ENCODE measurements at regions not wholly inside any gene's neighbourhood (a gene's known extent, or its start where the extent isn't known, plus 50 kb on each side); places are given as distances from the start of the nearest gene placed in this dataset.
"Not testable (repeated sequence)": the region's sequence is repeated elsewhere in the genome, so short reads cannot be mapped to it uniquely, and the experiment has no call there.

GRCh38 chr3:17823816-17824215 lies 81.4 kb upstream of the TBC1D5 start:
- TF ChIP-seq EZH2 (IDR thresholded peaks at IDR 0.05; ENCODE audit: insufficient read depth, poor library complexity, severe bottlenecking) (no peak), EZH2phosphoT487 (IDR thresholded peaks at IDR 0.05; ENCODE audit: insufficient read depth, low read depth) (no peak)
- Histone ChIP-seq H3K9me2 (ENCODE audit: insufficient read depth) (no peaks in the 10 kb centered on the region), H3K4me1 (ENCODE audit: insufficient read depth) (no peaks in the 10 kb centered on the region), H2AFZ (no peak overlapping the region), H3K36me3 (ENCODE audit: low read depth) (no peaks in the 10 kb centered on the region), H3K79me2 (ENCODE audit: insufficient read depth) (no peaks in the 10 kb centered on the region), H3K9me3 (ENCODE audit: low read depth) (no peaks in the 10 kb centered on the region), H3F3A (ENCODE audit: insufficient read depth) (no peaks in the 10 kb centered on the region), H3K9ac (no peak overlapping the region), H3K27ac (no peak overlapping the region), H3K4me2 (ENCODE audit: unreplicated experiment) (no peak overlapping the region), H3K4me3 (no peak overlapping the region), H3K27me3 (replicated peaks; ENCODE audit: insufficient read depth) (no peaks in the 10 kb centered on the region), H4K20me1 (ENCODE audit: insufficient read depth) (no peaks in the 10 kb centered on the region)
- peak; percentile 17 for DNase-seq
- in situ Hi-C loops (cut with MboI), result no loop called here

- Histone ChIP-seq H3K9ac (no peak overlapping the region), H3K4me3 (no peak overlapping the region), H3K27me3 (replicated peaks; ENCODE audit: insufficient read depth) (no peaks in the 10 kb centered on the region), H3K9me3 (ENCODE audit: low read depth) (no peaks in the 10 kb centered on the region), H3K4me1 (ENCODE audit: insufficient read depth) (no peaks in the 10 kb centered on the region), H4K20me1 (ENCODE audit: insufficient read depth) (no peaks in the 10 kb centered on the region), H2AFZ (no peak overlapping the region), H3F3A (ENCODE audit: insufficient read depth) (no peaks in the 10 kb centered on the region), H3K36me3 (ENCODE audit: low read depth) (no peaks in the 10 kb centered on the region), H3K9me2 (ENCODE audit: insufficient read depth) (no peaks in the 10 kb centered on the region), H3K79me2 (ENCODE audit: insufficient read depth) (no peaks in the 10 kb centered on the region), H3K4me2 (ENCODE audit: unreplicated experiment) (no peak overlapping the region), H3K27ac (no peak overlapping the region)
- 65 to 77% methylated on average over 4 of the region's 4 CpGs for WGBS, 2 experiments (ENCODE audit: low coverage in 1 of 2, low lambda C conversion rate in 2 of 2, missing lambda C conversion rate in 2 of 2)
- in situ Hi-C loops (cut with MboI), result no loop called here
- no peak for TF ChIP-seq EZH2phosphoT487 (IDR thresholded peaks at IDR 0.05; ENCODE audit: insufficient read depth, low read depth)
- DNase-seq, result no peak
These were observed 80.6 kb upstream of the TBC1D5 start for GRCh38 chr3:17823036-17823435.

GRCh38 chr3:17820704-17821103 lies 78.3 kb upstream of the TBC1D5 start:
- H3F3A ChIP-seq (ENCODE audit: insufficient read depth), result no peaks in the 10 kb centered on the region
- no peaks in the 10 kb centered on the region for H3K36me3 ChIP-seq (ENCODE audit: low read depth)
- WGBS, 2 experiments (ENCODE audit: low coverage in 1 of 2, low lambda C conversion rate in 2 of 2, missing lambda C conversion rate in 2 of 2), result 34 to 42% methylated on average over 2 of the region's 2 CpGs
- H3K9me3 ChIP-seq (ENCODE audit: low read depth), result no peaks in the 10 kb centered on the region
- H4K20me1 ChIP-seq (ENCODE audit: insufficient read depth), result no peaks in the 10 kb centered on the region
- no peaks in the 10 kb centered on the region for H3K79me2 ChIP-seq (ENCODE audit: insufficient read depth)
- no peak for TF ChIP-seq EZH2 (IDR thresholded peaks at IDR 0.05; ENCODE audit: insufficient read depth, poor library complexity, severe bottlenecking)
- no peak for TF ChIP-seq EZH2phosphoT487 (IDR thresholded peaks at IDR 0.05; ENCODE audit: insufficient read depth, low read depth)
- no peak overlapping the region for H3K4me3 ChIP-seq
- H3K4me2 ChIP-seq (ENCODE audit: unreplicated experiment), result no peak overlapping the region
- no peak overlapping the region for H3K9ac ChIP-seq
- in situ Hi-C loops (cut with MboI), result no loop called here
- no peak for DNase-seq
- H3K9me2 ChIP-seq (ENCODE audit: insufficient read depth), result no peaks in the 10 kb centered on the region
- H3K4me1 ChIP-seq (ENCODE audit: insufficient read depth), result no peaks in the 10 kb centered on the region
- H3K27ac ChIP-seq, result no peak overlapping the region
- H3K27me3 ChIP-seq (replicated peaks; ENCODE audit: insufficient read depth), result no peaks in the 10 kb centered on the region
- peak overlapping the region; percentile 59; the same call in 1 of the 2 replicates for H2AFZ ChIP-seq

- Histone ChIP-seq H3K4me3 (no peak overlapping the region), H3K27ac (no peak overlapping the region), H3K9ac (no peak overlapping the region), H3K4me1 (ENCODE audit: insufficient read depth) (no peaks in the 10 kb centered on the region), H3K79me2 (ENCODE audit: insufficient read depth) (no peaks in the 10 kb centered on the region), H3K9me2 (ENCODE audit: insufficient read depth) (no peaks in the 10 kb centered on the region), H3K27me3 (replicated peaks; ENCODE audit: insufficient read depth) (no peaks in the 10 kb centered on the region), H4K20me1 (ENCODE audit: insufficient read depth) (no peaks in the 10 kb centered on the region), H3K36me3 (ENCODE audit: low read depth) (no peaks in the 10 kb centered on the region), H3F3A (ENCODE audit: insufficient read depth) (no peaks in the 10 kb centered on the region), H3K9me3 (ENCODE audit: low read depth) (no peaks in the 10 kb centered on the region), H3K4me2 (ENCODE audit: unreplicated experiment) (no peak overlapping the region), H2AFZ (no peak overlapping the region)
- in situ Hi-C loops (cut with MboI), result no loop called here
- no peak for DNase-seq
- TF ChIP-seq EZH2phosphoT487 (IDR thresholded peaks at IDR 0.05; ENCODE audit: insufficient read depth, low read depth) (no peak), EZH2 (IDR thresholded peaks at IDR 0.05; ENCODE audit: insufficient read depth, poor library complexity, severe bottlenecking) (no peak)
These were observed 77.8 kb upstream of the TBC1D5 start for GRCh38 chr3:17820275-17820674.

- H3K9me3 ChIP-seq (ENCODE audit: low read depth); H3K27ac ChIP-seq; H2AFZ ChIP-seq; H3K79me2 ChIP-seq (ENCODE audit: insufficient read depth); H3K27me3 ChIP-seq (replicated peaks; ENCODE audit: insufficient read depth); H3K9ac ChIP-seq; H3K4me3 ChIP-seq; DNase-seq; H3K4me1 ChIP-seq (ENCODE audit: insufficient read depth); in situ Hi-C loops (cut with MboI); H3K4me2 ChIP-seq (ENCODE audit: unreplicated experiment); H3K36me3 ChIP-seq (ENCODE audit: low read depth); H3F3A ChIP-seq (ENCODE audit: insufficient read depth); H4K20me1 ChIP-seq (ENCODE audit: insufficient read depth); H3K9me2 ChIP-seq (ENCODE audit: insufficient read depth): not testable (repeated sequence)
- 82 to 86% methylated on average over 14 to 20 of the region's 20 CpGs for WGBS, 2 experiments (ENCODE audit: low coverage in 1 of 2, low lambda C conversion rate in 2 of 2, missing lambda C conversion rate in 2 of 2)
These were observed 75.5 kb upstream of the TBC1D5 start for GRCh38 chr3:17817973-17818372.
